ENCODE measurements at regions not wholly inside any gene's neighbourhood (a gene's known extent, or its start where the extent isn't known, plus 50 kb on each side); places are given as distances from the start of the nearest gene placed in this dataset.
A peak's percentile ranks its signal among the peaks of the same experiment; 100 is the strongest.
"Not testable (repeated sequence)": the region's sequence is repeated elsewhere in the genome, so short reads cannot be mapped to it uniquely, and the experiment has no call there.

DNA sequence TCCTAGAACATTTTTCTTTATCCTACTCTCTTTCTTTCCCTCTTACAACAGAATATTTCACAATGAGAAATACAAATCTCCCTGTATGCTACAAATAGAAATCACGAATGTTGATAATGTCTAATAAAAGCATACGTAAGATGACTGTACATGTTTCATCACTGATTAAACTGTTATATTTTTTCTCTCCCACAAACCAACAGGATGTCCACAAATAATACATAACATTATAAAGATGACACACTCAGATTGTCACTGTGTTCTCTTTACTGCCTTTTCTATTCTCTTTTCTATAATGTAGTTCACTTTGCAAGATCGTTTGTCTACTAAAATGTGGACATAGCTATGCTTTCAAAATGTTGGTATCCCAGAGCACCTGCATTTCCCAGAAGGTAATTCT, 90.7 kb upstream of the PARP8 start:
- FAIRE-seq (no peak), DNase-seq (ENCODE audit: insufficient read length, low spot score) (no peak)
- TF ChIP-seq POLR2A (IDR thresholded peaks at IDR 0.05; ENCODE audit: low read depth, low read length) = no peak

DNA sequence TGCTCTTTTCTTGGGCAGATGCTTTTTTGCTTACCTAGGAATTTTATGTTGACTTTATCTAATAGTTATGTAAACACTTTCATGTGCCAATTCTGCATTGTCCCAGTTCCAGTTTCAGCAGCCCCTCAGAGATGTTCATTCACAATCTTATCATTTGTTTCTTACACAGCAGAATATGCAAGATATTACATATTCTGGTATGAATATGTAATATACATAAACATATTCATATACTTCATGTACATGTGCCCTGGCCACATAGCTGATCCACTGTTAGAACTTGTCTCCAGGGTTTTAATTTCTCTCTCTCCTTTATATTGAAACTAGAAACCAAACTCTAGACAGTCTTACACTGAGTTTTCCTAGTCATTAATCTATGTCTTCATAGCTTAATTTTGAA, 90.2 kb upstream of the PARP8 start:
- TF ChIP-seq POLR2A (IDR thresholded peaks at IDR 0.05; ENCODE audit: low read depth, low read length) = no peak
- no peak for DNase-seq (ENCODE audit: insufficient read length, low spot score)
- FAIRE-seq = no peak

DNA sequence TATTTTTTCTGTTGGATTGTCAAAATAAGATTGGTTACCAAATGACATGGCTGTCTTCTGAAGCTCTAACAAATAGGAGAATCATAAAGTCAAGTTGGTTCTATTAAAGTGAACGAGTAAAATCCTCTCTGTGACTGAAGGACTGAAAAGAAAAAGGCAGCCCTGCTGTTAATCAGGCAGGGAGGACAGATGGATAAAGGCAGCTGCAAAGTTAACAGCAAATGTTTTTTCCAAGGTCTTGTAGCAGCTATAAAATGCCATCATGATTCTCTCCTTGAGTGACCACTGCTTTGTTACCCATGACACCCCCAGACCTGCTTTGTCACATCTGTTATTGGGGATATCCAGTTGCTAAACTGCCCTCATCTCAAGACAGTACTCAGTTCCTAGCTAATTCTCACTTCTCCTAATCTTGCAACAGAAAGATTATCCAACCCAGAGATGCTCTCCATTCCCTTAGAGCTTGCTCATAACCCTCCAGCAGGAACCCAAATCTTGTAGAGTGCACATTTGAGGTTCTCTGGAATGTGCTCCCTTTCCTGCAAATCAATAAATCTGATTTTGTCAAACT, 89.7 kb upstream of the PARP8 start:
- FAIRE-seq (no peak), DNase-seq (ENCODE audit: insufficient read length, low spot score) (no peak)
- TF ChIP-seq POLR2A (IDR thresholded peaks at IDR 0.05; ENCODE audit: low read depth, low read length) = no peak

DNA sequence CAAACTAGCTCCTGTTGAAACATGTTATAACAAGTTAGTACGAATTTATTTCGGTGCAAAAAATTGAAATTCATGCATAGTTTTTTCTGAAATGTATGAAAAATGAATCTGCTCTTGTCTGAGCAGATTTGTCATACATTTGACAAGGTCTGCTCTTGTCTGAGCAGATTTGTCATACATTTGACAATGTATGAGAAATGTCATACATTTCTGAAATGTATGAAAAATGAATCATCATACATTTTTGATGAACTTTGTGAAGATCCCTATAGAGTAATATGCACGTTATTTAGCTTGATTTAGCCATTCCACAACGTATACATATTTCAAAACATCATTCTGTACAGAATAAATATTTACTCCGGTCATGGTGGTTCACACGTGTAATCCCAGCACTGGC, 85.9 kb upstream of the PARP8 start:
- FAIRE-seq = no peak
- no peak for TF ChIP-seq POLR2A (IDR thresholded peaks at IDR 0.05; ENCODE audit: low read depth, low read length)

DNA sequence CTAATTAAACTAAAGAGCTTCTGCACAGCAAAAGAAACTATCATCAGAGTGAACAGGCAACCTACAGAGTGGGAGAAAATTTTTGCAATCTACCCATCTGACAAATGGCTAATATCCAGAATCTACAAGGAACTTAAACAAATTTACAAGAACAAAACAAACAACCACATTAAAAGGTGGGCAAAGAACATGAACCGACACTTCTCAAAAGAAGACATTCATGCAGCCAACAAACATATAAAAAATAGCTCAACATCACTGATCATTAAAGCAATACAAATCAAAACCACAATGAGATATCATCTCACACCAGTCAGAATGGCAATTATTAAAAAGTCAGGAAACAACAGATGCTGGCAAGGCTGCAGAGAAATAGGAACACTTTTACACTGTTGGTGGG, 84.6 kb upstream of the PARP8 start:
- FAIRE-seq; DNase-seq (ENCODE audit: insufficient read length, low spot score): not testable (repeated sequence)

More for the DNA sequence above, 85.9 kb upstream of the PARP8 start:
- DNase-seq (ENCODE audit: insufficient read length, low spot score) = no peak

DNA sequence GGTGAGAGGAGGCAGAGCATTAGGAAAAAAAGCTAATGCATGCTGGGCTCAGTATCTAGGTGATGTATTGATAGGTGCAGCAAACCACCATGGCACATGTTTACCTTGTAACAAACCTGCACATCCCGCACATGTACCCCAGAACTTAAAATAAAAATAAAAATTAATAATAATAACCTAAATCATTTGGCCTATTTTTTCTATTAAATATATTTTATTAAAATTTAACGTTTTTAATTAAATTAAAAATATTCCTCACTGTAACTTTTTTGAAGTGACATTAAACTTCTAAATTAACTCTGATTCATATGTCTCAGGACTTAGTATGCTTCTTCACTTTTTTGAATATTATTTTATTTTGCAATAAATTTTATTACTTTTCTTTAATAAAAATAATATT, 83.7 kb upstream of the PARP8 start:
- no peak for FAIRE-seq
- no peak for TF ChIP-seq POLR2A (IDR thresholded peaks at IDR 0.05; ENCODE audit: low read depth, low read length)
- DNase-seq (ENCODE audit: insufficient read length, low spot score) = no peak

DNA sequence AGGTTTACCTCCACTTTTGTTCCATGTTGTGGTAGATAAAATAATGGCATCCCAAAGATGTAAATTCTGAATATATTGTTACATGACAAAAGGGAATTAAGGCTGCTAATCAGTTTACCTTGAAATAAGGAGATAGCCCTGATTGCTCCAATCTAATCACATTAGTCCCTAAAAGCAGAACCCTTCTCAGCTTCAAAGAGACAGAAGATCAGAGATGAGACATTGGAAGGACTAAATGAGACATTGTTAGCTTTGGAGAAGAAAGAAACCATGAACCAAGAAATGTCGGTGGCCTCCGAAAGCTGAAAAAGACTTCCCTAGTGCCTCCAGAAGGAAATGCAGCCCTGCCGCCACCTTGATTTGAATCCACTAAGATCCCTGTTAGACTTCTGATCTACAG, 82.8 kb upstream of the PARP8 start:
- DNase-seq (ENCODE audit: insufficient read length, low spot score) = no peak
- TF ChIP-seq POLR2A (IDR thresholded peaks at IDR 0.05; ENCODE audit: low read depth, low read length) = no peak
- no peak for FAIRE-seq

DNA sequence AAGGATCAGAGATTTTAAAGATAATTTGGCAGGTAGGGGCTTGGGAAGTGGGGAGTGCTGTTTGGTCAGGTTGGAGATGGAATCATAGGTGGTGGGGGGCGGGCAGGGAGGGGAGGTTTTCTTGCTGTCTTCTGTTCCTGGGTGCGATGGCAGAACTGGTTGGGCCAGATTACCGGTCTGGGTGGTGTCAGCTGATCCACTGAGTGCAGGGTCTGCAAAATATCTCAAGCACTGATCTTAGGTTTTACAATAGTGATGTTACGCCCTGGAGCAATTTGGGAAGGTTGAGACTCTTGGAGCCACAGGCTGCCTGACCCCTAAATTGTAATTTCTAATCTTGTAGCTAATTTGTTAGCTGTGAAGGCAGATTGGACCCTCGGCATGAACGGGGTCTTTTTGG, 78.0 kb upstream of the PARP8 start:
- FAIRE-seq = not testable (repeated sequence)

DNA sequence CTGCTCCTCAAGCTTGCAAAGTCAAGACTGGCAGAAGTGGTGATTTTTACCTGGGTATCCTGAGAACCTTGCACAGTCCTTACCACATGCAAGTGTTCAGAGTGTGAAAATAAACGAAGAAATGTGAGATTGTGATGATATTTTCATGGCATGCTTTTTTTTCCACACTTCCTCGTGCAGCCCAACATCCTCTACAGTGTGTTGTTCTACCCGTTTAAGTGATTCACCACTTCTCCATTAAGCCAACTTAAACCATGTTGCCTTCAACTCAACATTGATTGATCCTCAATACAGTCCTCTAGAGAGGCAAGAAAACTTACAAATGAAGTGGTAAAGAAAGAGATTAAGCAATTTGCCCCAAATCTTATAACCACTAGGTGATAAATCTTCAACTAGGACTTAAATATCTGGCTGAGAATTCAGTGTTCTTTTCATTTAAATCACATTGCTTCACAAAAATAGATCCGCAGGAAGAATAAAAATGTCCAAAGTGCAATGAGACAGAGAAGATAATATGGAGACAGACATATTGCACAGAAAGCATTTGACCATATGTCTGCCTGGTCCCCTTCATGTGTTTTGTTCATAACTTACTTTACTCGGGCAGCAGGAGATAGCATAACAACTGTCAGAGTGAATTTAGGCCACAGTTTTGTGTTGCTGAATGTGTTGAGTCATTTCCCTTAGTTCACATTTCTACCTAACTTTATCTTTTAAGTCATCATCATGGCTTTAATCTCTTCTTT, 75.8 kb upstream of the PARP8 start:
- not testable (repeated sequence) for DNase-seq (ENCODE audit: insufficient read length, low spot score); FAIRE-seq

More for the DNA sequence above, 78.0 kb upstream of the PARP8 start:
- DNase-seq (ENCODE audit: insufficient read length, low spot score) = not testable (repeated sequence)

DNA sequence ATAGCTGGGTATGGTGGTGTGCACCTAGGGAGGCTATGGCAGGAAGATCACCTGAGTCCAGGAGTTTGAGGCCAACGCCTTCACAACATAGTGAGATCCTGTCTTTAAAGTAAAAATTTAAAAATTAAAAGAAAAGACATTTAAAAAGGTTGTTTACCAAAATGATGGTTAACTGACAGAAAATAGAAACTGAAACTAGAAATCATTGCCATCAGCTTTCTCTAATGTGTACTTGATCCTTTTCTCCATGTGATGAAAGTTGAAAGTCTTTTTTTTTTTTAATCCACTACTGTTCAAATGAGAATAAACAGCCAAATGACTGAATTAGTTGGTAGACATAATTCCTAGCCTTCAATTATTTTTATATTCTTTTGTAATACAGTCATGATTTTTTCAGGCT, 75.1 kb upstream of the PARP8 start:
- not testable (repeated sequence) for FAIRE-seq; DNase-seq (ENCODE audit: insufficient read length, low spot score)

DNA sequence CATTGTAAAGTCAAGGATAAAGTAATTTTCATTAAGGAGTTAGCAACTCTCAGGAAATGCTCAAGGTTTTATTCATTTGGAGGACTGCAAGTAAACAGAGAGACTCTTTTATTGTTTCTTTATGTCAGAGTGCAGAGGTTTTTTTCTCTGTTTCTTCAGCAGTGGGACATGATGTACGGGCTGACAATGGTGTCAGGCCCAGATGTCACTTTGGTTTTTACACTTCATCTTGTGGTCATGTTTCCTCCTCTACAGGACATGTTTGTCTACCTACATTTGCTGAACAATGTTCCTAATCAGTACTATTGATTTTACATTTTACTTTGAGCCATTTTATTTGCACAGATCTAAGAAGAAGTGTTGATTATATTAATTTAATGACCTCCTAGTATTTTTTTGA, 72.8 kb upstream of the PARP8 start:
- TF ChIP-seq POLR2A (IDR thresholded peaks at IDR 0.05; ENCODE audit: low read depth, low read length) = no peak
- peak; percentile 38 for FAIRE-seq
- DNase-seq (ENCODE audit: insufficient read length, low spot score) = no peak

DNA sequence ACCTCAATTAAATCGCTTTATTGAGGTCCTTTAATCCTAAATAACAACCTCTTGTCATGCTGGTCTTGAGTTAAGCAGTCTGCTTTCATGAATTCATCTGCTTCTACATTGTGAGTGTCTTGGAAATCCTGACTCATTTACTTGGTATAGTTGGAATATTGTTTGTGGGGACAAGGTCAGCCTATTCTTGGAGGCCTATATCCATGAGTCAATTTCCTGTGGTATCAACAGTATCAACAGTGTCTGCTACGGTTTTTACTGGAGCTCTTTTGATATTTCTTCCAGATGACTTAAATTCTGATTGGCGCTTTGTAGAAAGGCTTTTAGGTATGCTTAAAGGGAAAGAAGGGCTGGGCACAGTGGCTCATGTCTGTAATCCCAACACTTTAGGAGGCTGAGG, 71.2 kb upstream of the PARP8 start:
- no peak for TF ChIP-seq POLR2A (IDR thresholded peaks at IDR 0.05; ENCODE audit: low read depth, low read length)
- FAIRE-seq (peak; percentile 94), DNase-seq (ENCODE audit: insufficient read length, low spot score) (peak; percentile 2)

DNA sequence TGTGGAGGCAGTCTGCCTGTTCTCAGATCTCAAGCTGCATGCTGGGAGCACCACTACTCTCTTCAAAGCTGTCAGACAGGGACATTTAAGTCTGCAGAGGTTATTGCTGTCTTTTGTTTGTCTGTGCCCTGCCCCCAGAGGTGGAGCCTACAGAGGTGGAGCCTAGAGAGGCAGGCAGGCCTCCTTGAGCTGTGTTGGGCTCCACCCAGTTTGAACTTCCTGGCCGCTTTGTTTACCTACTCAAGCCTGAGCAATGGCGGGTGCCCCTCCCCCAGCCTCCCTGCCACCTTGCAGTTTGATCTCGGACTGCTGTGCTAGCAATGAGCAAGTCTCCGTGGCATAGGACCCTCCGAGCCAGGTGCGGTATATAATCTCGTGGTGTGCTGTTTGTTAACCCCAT, 64.9 kb upstream of the PARP8 start:
- not testable (repeated sequence) for FAIRE-seq; DNase-seq (ENCODE audit: insufficient read length, low spot score)

DNA sequence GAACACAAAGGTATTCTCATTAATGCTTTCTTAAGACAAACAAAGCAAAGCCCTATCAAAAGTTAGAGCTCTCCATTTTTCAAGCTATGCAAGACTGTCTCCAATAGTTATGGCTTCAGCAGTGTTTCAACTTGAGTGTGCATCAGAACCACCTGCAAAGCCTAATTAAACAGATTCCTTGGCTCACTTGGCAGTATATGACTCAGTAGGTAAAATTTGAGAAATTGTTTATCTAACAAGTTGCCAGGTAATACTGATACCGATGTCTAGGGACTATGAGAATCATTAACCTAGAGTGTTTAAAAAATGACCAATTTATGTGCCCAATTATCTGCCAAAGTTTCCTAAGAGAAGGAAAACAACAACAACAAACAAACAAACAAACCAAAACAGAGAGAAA, 60.3 kb upstream of the PARP8 start:
- no peak for DNase-seq (ENCODE audit: insufficient read length, low spot score)
- no peak for FAIRE-seq
- TF ChIP-seq POLR2A (IDR thresholded peaks at IDR 0.05; ENCODE audit: low read depth, low read length) = no peak

DNA sequence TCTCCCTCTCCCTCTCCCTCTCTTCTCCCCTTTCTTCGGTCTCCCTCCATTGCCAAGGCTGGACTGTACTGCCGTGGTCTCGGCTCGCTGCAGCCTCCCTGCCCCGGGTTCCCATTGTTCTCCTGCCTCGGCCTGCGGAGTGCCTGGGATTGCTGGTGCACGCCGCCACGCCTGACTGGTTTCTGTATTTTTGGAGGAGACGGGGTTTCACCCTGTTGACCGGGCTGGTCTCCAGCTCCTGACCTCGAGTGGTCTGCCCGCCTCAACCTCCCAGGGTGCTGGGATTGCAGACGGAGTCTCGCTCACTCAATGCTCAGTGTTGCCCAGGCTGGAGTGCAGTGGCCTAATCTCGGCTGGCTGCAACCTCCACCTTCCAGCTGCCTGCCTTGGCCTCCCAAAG, 59.0 kb upstream of the PARP8 start:
- DNase-seq (ENCODE audit: insufficient read length, low spot score); FAIRE-seq: not testable (repeated sequence)

DNA sequence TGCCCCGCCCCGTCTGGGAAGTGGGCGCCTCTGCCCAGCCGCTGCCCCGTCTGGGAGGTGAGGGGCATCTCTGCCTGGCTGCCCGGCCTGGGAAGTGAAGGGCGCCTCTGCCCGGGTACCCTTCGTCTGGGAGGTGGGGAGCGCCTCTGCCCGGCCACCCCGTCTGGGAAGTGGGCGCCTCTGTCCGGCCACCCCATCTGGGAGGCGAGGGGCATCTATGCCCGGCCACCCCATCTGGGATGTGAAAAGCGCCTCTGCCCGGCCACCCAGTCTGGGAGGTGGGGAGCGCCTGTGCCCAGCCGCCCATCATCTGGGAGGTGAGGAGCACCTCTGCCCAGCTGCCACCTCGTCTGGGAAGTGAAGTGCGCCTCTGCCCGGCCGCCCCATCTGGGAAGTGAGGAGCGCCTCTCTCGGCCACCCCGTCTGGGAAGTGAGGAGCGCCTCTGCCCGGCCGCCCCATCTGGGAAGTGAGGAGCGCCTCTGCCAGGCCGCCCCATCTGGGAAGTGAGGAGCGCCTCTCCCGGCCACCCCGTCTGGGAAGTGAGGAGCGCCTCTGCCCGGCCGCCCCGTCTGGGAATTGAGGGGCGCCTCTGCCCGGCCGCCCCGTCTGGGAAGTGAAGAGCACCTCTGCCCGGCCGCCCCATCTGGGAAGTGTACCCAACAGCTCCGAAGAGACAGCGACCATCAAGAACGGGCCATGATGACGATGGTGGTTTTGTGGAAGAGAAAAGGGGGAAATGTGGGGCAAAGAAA, 58.3 kb upstream of the PARP8 start:
- not testable (repeated sequence) for FAIRE-seq; DNase-seq (ENCODE audit: insufficient read length, low spot score)

DNA sequence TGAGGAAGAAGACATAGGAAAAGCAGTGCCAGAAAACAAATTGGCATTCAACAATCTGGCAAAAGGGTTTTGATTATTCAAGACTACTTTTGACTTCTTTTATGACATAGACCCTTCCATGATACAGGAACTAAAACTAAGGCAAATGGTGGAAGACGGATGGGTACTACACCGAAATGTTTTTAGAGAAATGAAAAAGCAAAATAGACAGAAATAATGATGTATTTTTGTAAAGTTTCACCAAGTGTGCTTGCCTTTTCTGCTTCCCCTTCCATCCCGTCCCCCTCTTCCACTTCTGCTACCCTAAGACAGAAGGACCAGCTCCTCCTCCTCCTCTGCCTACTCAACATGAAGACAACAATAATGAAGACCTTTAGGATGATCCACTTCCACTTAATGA, 53.4 kb upstream of the PARP8 start:
- not testable (repeated sequence) for FAIRE-seq; DNase-seq (ENCODE audit: insufficient read length, low spot score)
